ENCODE measurements at regions not wholly inside any gene's neighbourhood (a gene's known extent, or its start where the extent isn't known, plus 50 kb on each side); places are given as distances from the start of the nearest gene placed in this dataset.

DNA sequence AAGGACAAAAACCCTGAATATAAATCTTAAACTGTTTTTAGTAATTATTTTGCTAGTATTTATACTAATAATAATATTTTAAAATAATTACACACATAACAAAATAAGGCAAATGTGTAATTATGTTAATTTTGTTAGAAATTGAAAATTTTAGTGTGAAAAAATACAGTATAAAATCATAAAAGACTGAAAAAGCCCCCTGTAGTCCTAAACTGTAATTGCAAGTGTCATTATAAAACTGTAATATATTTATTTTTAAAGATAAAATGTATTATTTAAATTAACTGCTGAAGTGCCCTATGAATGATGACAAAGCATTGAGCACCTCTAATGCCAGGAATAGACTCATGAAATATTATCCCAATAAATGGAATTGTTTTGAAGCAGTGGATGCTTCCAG, 1117.7 kb downstream of the CBLN2 start:
- FAIRE-seq = no peak

More for the DNA sequence above, 1117.7 kb downstream of the CBLN2 start:
- DNase-seq (ENCODE audit: low spot score) = no peak
- Histone ChIP-seq H3K27me3 (ENCODE audit: control insufficient read depth in 1 of 2, insufficient read depth in 2 of 2, low read length in 2 of 2) (no peaks in the 10 kb centered on the region), H2AFZ (ENCODE audit: low read length) (peak overlapping the region; percentile 27), H3K27ac (ENCODE audit: extremely low read length, insufficient read depth, low read length) (no peak overlapping the region), H3K9me3 (ENCODE audit: low read length) (no peaks in the 10 kb centered on the region), H3K4me3 (replicated peaks in 1 of 3; ENCODE audit: insufficient read depth in 1 of 3, low read depth in 2 of 3, low read length in 3 of 3) (no peak overlapping the region), H3K4me1 (ENCODE audit: insufficient read depth, low read length) (no peaks in the 10 kb centered on the region), H3K36me3 (replicated peaks in 1 of 2; ENCODE audit: control insufficient read depth in 1 of 2, insufficient read depth in 2 of 2, low read length in 2 of 2) (no peaks in the 10 kb centered on the region), H3K4me2 (ENCODE audit: low read depth, low read length) (no peak overlapping the region), H3K79me2 (ENCODE audit: insufficient read depth, low read length) (no peaks in the 10 kb centered on the region), H4K20me1 (ENCODE audit: insufficient read depth, low read length) (no peaks in the 10 kb centered on the region), H3K9ac (ENCODE audit: insufficient read depth, low read depth, low read length) (no peak overlapping the region)
- no peak for TF ChIP-seq PHF8 (CRISPR knock-in tag; IDR thresholded peaks at IDR 0.05)
- TF ChIP-seq SP140L (CRISPR knock-in tag; IDR thresholded peaks at IDR 0.05; ENCODE audit: borderline replicate concordance) = no peak
- TF ChIP-seq ZSCAN12 (CRISPR knock-in tag; IDR thresholded peaks at IDR 0.05) = no peak
- no peak for TF ChIP-seq HNRNPLL (IDR thresholded peaks at IDR 0.05; ENCODE audit: low read depth, low read length, poor library complexity, severe bottlenecking)
- TF ChIP-seq, protein P1, sequence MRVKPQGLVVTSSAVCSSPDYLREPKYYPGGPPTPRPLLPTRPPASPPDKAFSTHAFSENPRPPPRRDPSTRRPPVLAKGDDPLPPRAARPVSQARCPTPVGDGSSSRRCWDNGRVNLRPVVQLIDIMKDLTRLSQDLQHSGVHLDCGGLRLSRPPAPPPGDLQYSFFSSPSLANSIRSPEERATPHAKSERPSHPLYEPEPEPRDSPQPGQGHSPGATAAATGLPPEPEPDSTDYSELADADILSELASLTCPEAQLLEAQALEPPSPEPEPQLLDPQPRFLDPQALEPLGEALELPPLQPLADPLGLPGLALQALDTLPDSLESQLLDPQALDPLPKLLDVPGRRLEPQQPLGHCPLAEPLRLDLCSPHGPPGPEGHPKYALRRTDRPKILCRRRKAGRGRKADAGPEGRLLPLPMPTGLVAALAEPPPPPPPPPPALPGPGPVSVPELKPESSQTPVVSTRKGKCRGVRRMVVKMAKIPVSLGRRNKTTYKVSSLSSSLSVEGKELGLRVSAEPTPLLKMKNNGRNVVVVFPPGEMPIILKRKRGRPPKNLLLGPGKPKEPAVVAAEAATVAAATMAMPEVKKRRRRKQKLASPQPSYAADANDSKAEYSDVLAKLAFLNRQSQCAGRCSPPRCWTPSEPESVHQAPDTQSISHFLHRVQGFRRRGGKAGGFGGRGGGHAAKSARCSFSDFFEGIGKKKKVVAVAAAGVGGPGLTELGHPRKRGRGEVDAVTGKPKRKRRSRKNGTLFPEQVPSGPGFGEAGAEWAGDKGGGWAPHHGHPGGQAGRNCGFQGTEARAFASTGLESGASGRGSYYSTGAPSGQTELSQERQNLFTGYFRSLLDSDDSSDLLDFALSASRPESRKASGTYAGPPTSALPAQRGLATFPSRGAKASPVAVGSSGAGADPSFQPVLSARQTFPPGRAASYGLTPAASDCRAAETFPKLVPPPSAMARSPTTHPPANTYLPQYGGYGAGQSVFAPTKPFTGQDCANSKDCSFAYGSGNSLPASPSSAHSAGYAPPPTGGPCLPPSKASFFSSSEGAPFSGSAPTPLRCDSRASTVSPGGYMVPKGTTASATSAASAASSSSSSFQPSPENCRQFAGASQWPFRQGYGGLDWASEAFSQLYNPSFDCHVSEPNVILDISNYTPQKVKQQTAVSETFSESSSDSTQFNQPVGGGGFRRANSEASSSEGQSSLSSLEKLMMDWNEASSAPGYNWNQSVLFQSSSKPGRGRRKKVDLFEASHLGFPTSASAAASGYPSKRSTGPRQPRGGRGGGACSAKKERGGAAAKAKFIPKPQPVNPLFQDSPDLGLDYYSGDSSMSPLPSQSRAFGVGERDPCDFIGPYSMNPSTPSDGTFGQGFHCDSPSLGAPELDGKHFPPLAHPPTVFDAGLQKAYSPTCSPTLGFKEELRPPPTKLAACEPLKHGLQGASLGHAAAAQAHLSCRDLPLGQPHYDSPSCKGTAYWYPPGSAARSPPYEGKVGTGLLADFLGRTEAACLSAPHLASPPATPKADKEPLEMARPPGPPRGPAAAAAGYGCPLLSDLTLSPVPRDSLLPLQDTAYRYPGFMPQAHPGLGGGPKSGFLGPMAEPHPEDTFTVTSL (CRISPR knock-in tag; IDR thresholded peaks at IDR 0.05; ENCODE audit: borderline replicate concordance) = no peak
- TF ChIP-seq, protein P2, sequence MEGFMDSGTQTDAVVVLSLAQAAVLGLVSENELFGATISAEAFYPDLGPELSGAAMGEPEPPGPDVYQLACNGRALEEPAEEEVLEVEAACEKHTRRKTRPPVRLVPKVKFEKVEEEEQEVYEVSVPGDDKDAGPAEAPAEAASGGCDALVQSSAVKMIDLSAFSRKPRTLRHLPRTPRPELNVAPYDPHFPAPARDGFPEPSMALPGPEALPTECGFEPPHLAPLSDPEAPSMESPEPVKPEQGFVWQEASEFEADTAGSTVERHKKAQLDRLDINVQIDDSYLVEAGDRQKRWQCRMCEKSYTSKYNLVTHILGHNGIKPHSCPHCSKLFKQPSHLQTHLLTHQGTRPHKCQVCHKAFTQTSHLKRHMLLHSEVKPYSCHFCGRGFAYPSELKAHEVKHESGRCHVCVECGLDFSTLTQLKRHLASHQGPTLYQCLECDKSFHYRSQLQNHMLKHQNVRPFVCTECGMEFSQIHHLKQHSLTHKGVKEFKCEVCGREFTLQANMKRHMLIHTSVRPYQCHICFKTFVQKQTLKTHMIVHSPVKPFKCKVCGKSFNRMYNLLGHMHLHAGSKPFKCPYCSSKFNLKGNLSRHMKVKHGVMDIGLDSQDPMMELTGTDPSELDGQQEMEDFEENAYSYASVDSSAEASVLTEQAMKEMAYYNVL (CRISPR knock-in tag; IDR thresholded peaks at IDR 0.05; ENCODE audit: borderline replicate concordance) = no peak
- TF ChIP-seq BRCA1 (CRISPR knock-in tag; IDR thresholded peaks at IDR 0.05) = no peak
- TF ChIP-seq, protein P3, sequence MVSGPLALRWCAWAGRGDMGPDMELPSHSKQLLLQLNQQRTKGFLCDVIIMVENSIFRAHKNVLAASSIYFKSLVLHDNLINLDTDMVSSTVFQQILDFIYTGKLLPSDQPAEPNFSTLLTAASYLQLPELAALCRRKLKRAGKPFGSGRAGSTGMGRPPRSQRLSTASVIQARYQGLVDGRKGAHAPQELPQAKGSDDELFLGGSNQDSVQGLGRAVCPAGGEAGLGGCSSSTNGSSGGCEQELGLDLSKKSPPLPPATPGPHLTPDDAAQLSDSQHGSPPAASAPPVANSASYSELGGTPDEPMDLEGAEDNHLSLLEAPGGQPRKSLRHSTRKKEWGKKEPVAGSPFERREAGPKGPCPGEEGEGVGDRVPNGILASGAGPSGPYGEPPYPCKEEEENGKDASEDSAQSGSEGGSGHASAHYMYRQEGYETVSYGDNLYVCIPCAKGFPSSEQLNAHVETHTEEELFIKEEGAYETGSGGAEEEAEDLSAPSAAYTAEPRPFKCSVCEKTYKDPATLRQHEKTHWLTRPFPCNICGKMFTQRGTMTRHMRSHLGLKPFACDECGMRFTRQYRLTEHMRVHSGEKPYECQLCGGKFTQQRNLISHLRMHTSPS (CRISPR knock-in tag; IDR thresholded peaks at IDR 0.05; ENCODE audit: low read depth) = no peak
- ChIA-PET CTCF (ENCODE audit: low intra/inter-chr PET ratio, low total read pairs) (no interaction called here), POLR2A (no interaction called here)
- ATAC-seq = no peak
- in situ Hi-C loops (cut with HindIII; ENCODE audit: extremely low pct_ligation_motif_present, low pct_unique_long_range_greater_than_20kb) = no loop called here
- no TSS peak for BruUV-seq (replicated peaks)
- intact Hi-C loops (cut with micrococcal nuclease; ENCODE audit: unreplicated experiment) = loop anchor here (5.0 kb wide), 1 partner anchor 1006 kb away; no protein-coding TSS in a partner anchor

Measured in HepG2 (cell line).